NOMO-1 treated with DMSO at 0.1 percent for 48 hours (cell line): ENCODE measurements at regions not wholly inside any gene's neighbourhood (a gene's known extent, or its start where the extent isn't known, plus 50 kb on each side); places are given as distances from the start of the nearest gene placed in this dataset.
A peak's percentile ranks its signal among the peaks of the same experiment; 100 is the strongest.
"Not testable (repeated sequence)": the region's sequence is repeated elsewhere in the genome, so short reads cannot be mapped to it uniquely, and the experiment has no call there.

Experiments used
- DNase-seq: peaks from one replicate; lab custom pipeline; 2025; ENCODE audit not compliant: unreplicated experiment; lab: John Stamatoyannopoulos, UW

DNA sequence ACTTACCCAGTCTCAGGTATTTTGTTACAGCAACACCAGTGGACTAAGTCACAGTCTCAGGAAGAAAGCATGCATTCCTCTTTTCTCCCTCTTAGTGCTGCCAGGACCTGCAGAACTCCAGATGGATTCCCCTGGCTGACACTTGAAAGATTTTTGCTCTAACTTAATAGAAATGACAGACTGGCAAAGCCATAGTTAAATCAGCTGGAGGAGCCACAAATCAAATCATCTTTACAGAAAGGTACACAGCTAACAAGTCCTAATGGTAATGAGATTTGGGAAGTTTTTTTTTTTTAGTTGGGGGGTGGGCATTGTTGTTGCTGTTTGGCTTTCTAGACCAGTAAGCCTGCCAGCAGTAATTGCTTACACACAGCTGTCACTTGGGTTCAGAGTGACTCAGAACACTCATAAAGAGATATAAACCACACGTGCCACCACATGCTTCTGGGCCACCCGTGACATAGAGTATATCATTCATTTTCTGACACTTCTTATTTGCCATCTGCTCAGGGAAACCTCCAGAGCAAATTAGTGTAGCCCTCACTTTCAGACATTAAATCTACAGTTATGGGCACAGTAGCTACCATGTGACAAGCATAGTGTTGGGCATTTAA, 72.4 kb downstream of the FH start:
- no peak for DNase-seq

DNA sequence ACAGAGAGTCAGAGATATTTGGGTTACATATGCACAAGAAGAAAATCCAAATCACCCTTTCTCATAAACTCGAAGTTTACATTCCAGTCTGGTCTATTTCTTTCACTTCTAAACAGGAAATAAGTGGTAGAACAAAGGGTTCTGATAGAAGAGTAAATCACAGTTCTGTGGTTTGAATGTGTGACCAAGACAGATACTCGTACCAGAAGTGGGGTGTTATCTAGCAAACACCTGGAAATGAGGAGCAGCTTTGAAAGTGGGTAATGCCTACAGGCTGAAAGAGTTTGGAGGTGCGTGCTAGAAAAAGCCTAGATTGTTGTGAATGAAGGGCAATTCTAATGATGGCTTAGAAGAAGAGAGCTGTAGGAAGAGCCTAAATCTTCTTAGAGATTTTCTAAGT, 74.7 kb downstream of the FH start:
- no peak for DNase-seq

DNA sequence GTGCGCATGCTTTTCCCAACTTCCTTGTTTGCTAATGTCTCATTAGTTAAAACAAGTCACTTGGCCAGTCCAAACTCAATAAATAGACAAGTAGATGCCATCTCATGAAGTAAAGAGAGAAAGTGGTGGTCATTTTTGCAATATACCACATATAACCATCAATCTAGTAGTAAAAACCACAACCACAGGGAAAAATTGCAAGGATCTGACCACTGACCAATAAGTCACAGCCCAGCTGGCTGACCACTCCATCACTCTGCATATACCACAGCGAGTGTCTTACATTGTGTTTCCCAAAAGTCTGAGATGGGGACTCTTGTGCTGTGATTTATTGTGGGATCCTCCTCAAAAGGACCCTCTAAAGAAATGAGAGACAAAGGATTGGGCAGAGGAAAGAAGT, 76.0 kb downstream of the FH start:
- no peak for DNase-seq

DNA sequence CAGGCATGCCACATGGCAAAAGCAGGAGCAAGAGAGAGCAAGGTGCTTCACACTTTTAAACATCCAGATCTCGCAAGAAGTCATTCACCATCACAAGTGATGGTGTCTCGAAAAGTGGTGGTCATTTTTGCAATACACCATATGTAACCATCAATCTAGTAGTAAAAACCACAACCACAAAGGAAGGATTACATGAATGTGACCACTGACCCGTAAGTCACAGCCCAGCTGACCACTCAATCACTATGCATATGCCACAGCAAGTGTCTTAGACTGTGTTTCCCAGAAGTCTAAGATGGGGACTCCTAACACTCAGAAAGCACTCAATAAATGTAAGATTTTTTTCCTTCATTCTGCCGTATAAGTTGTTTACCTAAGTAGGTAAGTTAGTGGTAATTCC, 76.9 kb downstream of the FH start:
- DNase-seq, result no peak

DNA sequence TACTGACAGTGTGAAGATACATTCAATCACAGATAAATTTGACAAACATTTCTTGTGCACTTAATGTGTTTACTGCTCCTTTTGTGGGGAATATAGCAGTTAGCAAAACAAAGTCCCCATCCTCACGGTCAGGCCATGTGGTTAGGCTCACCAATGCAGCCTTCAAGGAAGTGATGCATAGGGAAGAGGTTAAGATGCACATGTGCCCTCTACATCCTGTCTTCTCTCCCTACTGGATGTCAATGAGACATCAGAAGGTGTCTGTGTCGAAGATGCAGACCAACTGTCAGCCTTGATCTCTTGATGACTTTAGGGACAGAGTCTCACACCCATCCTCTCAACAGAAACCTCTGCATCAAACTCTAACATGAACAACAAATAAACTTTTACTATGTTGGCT, 78.7 kb downstream of the FH start:
- DNase-seq, result no peak

DNA sequence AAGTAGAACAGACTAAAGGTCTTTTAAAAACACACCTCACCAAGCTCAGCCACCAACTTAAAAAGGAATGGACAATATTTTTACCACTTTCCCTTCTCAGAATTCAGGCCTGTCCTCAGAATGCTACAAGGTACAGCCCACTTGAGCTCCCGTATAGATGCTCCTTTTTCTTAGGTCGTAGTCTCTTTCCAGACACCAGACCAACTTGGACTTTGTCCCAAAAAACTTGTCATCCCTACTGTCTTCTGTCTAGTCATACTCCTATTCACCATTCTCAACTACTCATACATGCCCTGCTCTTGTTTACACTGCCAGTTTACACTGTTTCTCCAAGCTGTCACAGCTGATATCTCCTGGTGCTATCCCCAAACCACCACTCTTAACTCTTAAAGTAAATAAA, 80.9 kb downstream of the FH start:
- DNase-seq, result not testable (repeated sequence)

DNA sequence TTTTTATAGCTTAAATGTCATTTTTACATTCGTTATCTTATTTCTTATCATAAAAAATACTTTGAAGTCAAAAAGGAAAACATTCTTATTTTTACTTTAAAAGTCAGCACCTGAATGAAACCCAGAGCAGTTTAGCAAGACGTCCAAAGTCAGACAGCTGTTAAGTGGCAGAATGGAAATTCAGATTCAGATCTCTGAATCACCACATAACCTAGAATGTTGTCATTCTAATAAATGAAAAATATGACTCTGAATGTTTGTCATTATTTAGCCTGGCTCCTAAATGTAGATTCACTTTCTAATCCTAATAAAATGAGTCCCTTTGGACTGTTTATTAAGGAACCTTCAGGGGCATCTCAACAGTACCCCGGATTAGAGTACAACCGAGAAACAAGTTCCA, 75.2 kb upstream of the RGS7 start:
- DNase-seq, result no peak

DNA sequence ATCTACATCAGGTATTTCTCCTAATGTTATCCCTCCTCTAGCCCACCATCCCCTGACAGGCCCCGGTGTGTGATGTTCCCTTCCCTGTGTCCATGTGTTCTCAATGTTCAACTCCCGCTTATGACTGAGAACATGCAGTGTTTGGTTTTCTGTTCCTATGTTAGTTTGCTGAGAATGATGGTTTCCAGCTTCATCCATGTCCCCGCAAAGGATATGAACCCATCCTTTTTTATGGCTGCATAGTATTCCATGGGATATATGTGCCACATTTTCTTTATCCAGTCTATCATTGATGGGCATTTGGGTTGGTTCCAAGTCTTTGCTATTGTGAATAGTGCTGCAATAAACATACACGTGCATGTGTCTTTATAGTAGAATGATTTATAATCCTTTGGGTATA, 68.1 kb upstream of the RGS7 start:
- DNase-seq, result not testable (repeated sequence)

DNA sequence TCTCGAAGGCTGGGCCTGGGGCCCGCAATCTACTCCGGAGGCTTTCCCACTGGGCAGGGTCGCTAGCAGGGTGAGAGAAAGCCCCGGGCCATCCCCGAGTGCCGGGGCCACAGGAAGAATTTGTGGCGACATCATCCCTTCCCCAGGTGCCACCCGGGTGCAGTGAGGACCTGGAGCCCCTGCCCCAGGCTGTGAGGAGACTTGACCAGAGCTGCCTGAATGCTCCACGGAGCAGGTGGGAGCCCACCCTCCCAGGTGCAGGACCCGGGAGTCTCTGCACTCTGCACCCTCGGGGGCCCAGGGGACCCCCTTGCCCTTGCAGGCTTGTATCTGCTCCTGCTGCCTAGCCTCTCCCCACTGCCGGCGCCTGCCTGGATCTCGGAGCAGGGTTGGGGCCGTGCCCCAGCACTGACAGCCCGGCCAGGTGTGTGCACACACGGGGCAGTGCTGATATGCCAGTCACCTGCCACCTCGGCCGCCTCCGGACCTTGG, 67.5 kb upstream of the RGS7 start:
- no peak for DNase-seq

DNA sequence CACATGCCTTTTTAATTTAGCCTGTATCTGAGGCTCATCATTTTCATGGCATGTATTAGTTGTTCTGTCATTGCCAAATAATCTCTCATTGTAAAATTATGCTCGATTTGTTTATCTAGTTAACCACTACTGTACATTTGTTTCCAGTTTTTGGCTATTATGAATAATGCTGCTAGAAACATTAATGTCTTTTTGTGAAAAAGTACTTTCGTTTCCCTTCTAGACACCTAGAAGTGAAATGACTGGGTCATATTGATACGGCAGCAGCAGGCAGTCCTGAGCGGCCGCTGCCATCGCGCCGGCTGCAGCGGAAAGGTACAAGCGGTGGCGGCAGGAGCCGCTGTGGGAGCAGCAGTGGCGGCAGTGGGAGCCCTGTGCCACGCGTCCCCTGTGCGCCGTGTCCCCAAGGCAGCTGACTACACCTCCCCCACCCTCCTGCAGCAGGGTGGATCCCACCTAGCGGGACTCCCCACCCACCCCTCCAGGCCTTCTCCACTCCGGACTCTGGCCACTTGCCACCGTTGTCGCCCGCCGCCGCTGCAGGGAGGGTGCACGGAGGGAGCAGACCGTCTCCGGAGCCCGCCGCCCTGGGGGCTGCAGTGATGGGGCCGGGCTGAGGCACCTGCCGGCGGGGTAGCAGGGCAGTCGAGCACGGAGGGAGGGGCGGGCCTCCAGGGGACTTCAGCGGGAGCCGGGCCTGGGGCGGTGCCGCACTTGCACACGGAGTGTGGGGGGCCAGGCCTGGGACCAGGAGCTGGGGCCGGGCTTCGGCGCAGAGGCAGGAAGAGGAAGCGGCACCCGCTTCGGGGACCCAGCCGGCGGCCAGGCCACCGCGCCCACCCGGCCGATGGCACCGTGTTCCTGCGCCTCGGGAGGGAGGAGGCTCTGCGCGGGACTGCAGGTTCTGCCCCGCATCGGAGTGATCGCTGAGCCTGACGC, 66.8 kb upstream of the RGS7 start:
- peak; percentile 14 for DNase-seq

DNA sequence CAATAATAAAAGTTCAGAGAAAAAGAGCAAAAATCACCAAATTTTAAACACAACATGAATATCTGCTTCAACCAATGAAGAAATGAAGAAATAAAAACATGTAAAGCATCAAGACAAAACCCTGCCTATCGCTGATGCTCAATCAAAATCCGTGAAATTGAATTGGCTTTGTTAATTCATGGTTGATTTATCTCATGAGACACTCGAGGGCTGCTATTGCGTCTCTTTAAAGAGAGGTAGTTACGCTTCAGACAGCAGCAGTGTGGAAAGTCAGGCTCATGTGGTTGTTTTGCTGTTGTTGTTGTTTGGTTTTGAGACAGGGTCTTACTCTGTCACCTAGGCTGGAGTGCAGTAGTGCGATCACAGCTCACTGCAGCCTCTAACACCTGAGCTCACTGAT, 65.5 kb upstream of the RGS7 start:
- no peak for DNase-seq

DNA sequence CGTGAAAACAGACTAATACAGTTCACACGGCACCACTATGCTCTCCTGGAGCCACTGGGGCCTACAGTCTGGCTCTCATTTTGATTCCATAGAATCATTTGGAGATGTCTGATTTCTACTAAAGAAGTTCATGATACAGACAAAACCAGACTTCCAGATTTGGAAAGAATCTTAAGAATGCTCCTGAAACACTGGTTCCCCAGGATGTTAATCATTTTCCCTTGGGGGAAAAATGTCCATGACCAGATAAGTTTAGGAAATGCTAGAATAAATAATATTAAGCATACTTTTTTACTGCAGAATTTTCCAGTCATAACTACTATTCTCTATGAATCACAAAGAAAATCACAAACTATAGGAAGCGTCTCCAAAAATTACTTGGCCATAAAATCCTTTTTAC, 63.0 kb upstream of the RGS7 start:
- no peak for DNase-seq

DNA sequence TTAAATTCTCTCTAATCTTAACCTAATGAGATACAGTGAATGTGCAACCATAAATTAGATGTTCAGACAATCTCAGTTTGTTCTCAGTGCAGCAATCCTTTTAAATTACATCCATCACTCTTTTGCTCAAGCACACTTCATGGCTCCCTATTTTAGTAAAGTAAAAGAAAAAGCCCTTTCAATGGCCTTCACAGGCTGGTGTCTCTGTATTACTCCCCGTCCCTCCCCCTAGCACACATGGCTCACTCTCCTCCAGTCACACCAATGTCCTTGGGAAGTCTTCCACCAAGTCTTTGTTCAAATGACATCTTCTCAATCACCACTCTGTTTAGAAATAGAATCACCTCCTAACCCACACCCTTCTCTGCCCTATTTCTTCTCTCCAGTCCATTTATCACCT, 60.3 kb upstream of the RGS7 start:
- no peak for DNase-seq

DNA sequence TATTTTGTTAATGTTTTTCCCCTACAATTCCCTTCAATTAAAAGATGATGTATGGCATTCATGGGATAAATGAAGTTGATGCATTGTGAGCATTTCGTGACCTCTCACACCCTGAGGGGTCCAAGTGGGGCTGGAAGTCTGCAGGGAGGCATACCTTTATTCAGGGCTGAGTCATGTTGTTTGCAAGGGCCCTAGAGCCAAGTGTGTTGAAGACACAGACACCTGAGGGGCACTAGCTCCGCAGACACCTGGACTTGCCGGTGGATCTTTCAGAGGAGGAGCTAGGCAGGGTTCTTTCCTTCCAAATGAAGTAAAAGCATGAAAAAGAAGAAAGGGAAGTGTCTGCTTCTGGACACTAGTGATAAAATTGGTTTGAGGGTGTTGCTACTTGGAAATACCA, 57.0 kb upstream of the RGS7 start:
- no peak for DNase-seq

DNA sequence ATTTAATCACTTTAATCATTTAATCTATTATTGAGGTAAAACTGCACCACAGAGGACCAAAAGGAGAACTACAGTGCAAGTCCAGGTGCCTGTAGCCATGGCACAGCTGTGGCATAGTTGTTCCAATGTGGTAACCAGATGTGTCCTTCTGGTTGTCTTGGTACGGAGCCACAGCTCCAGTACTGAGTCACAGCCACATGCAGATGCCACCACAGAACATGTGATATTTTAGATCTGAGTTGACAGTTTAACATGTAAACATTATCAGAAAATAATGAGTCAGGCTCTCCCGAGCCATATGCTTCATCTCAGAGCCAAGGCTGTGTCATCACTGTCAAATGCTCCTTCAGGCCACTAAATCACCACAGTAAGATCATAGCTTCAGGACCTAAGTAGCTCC, 56.4 kb upstream of the RGS7 start:
- DNase-seq, result no peak

DNA sequence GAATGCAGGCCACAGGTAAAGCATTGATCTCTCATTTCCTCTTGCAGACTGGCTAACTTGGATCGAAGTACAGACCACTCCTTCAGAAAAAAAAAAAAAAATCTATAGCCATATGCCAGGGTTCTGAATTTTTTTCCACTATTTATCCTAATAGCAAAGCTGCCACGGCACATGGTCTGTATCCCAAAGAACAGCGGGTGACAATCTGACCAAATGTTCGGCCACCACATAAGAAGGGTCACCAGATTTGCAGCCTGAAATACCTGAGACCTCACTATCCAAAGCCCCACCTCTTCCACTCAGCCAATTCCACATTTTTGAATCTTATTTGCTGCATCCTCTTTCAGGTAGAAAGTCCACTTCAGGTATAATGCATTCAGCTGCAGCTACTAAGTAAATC, 55.6 kb upstream of the RGS7 start:
- no peak for DNase-seq

DNA sequence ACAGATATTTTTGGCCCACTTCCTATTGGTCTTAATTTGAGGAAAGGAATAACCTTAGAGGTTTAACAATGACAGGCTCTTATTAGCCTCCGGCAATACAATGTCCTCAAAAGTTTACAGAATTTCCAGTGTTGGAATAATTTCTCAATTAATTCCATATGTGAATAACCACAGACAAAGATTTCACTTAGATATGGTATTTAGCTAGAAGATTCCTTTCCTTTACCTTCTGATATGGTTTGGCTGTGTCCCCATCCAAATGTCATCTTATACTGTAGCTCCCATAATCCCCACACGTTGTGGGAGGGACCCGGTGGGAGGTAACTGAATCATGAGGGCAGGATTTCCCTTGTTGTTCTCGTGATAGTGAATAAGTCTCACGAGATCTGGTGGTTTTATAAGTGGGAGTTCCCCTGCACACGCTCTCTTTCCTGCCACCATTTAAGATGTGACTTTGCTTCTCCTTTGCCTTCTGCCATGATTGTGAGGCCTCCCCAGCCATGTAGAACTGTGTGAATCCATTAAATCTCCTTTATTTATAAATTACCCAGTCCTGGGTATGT, 54.9 kb upstream of the RGS7 start:
- DNase-seq, result no peak

DNA sequence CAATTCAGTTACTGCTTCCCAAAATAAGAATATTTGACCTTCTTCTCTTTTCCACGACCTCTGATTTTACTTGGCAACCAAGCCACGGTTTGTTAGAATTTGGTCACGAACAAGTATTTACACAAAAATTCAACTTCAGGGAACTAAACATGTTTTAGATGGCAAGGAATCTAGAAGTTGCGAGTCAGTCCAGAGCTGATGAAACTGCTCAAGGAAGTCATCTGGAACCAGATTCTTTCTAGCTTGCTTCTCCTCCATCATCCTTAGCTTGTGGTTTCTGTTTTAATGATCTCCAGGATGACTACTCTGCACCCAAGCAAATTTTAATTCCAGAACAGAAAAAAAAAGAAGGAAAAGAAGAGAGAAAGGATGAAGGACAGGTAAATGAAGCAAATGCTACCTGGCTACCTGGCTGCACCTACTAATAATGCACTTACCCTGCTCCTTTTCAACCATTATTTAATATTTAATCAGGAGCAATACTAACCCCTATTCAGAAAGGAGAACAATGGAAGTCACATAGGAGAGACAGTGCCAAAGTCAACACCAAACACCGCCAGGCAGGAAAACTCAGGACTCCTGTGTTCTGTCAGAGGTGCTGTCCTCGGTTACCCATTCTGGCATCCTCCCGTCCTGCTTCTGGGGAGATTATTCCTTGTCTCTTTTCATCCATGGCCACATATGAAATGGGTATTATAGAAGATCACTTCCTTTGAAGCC, 54.2 kb upstream of the RGS7 start:
- DNase-seq, result no peak

DNA sequence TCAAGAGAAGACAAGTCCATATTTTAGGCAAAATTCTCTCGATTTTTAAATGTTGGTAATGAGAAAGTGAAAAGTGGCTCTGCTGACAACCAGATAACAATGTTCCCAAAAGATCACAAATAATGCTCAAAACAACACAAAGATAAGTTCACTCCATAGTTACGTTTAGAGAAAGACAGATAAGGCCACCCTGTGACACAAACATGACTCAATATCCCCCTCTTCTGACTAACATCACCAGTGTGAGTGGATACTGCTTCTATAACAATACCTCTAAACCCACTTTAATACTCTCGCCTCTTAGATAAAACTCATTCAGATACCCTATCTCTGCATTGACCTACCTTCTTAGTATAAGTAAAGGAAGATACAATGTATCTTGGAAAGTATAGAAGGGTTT, 51.2 kb upstream of the RGS7 start:
- no peak for DNase-seq
